GM12878 (cell line): ENCODE measurements at regions not wholly inside any gene's neighbourhood (a gene's known extent, or its start where the extent isn't known, plus 50 kb on each side); places are given as distances from the start of the nearest gene placed in this dataset.

Experiments used
- ATF2 ChIP-seq: IDR thresholded peaks from 2 replicates; pipeline ENCODE4 v1.6.1; 2012; ENCODE audit warnings: low read length, inconsistent platforms
- BHLHE40 ChIP-seq, 2 experiments: fragments of 450-650 bp in 1 of 2; IDR thresholded peaks; 2 replicates each; pipeline ENCODE4 v1.6.1; 2011 to 2017; ENCODE audit warnings: low read depth in 2 of 2, borderline replicate concordance in 1 of 2, improper control_type of control experiment in 1 of 2, low read length in 1 of 2, mild to moderate bottlenecking in 1 of 2
- BRCA1 ChIP-seq: IDR thresholded peaks from 2 replicates; pipeline ENCODE4 v1.6.1; 2011; ENCODE audit warnings: low read depth, low read length, improper control_type of control experiment
- CBX5 ChIP-seq: sonication (generic); IDR thresholded peaks from 2 replicates; pipeline ENCODE4 v1.6.1; 2016; ENCODE audit warnings: low read depth, moderate library complexity, mild to moderate bottlenecking, inconsistent platforms
- EP300 ChIP-seq, 2 experiments: fragments of 150-350 bp in 1 of 2; IDR thresholded peaks; 2 replicates each; pipeline ENCODE4 v1.6.1; 2011 to 2012; ENCODE audit warnings: low read depth in 2 of 2, low read length in 2 of 2, borderline replicate concordance in 1 of 2, improper control_type of control experiment in 1 of 2, inconsistent platforms in 1 of 2; ENCODE audit not compliant: control insufficient read depth in 1 of 2
- EZH2 ChIP-seq: IDR thresholded peaks from 2 replicates; pipeline ENCODE4 v1.6.1; 2012; ENCODE audit warnings: low read depth, mild to moderate bottlenecking, control low read depth, inconsistent platforms, low read length, borderline replicate concordance; ENCODE audit not compliant: control insufficient read depth
- HDAC2 ChIP-seq: fragments of 200-600 bp; sonication (generic); IDR thresholded peaks from 2 replicates; pipeline ENCODE4 v1.6.1; 2017
- IKZF1 ChIP-seq: fragments of 450-650 bp; conservative IDR thresholded peaks from 2 replicates; pipeline ENCODE4 v1.6.1; 2017; ENCODE audit warnings: antibody characterized with exemption, mild to moderate bottlenecking
- KAT2A ChIP-seq: conservative IDR thresholded peaks from 2 replicates; pipeline ENCODE4 v1.6.1; 2011; ENCODE audit warnings: low read depth, low read length; ENCODE audit not compliant: control insufficient read depth
- KDM1A ChIP-seq: fragments of 200-600 bp; sonication (generic); IDR thresholded peaks from 2 replicates; pipeline ENCODE4 v1.6.1; 2016; ENCODE audit warnings: borderline replicate concordance
- MEF2A ChIP-seq: IDR thresholded peaks from 2 replicates; pipeline ENCODE4 v1.6.1; 2011; ENCODE audit warnings: low read depth, mild to moderate bottlenecking, low read length, moderate library complexity; ENCODE audit not compliant: insufficient read depth
- MLLT1 ChIP-seq: fragments of 450-650 bp; IDR thresholded peaks from 2 replicates; pipeline ENCODE4 v1.6.1; 2016; ENCODE audit warnings: mild to moderate bottlenecking
- NBN ChIP-seq: fragments of 450-650 bp; IDR thresholded peaks from 2 replicates; pipeline ENCODE4 v1.6.1; 2016
- PML ChIP-seq: IDR thresholded peaks from 2 replicates; pipeline ENCODE4 v1.6.1; 2012; ENCODE audit warnings: low read length, inconsistent platforms
- POU2F2 ChIP-seq: IDR thresholded peaks from 3 replicates; pipeline ENCODE4 v1.6.1; 2011; ENCODE audit warnings: low read depth, mild to moderate bottlenecking, low read length, borderline replicate concordance
- RAD21 ChIP-seq: IDR thresholded peaks from 2 replicates; pipeline ENCODE4 v1.6.1; 2011; ENCODE audit warnings: mild to moderate bottlenecking, low read depth, low read length, moderate library complexity; ENCODE audit not compliant: insufficient read depth
- REST ChIP-seq: IDR thresholded peaks from 2 replicates; pipeline ENCODE4 v1.6.1; 2012; ENCODE audit warnings: mild to moderate bottlenecking, low read depth, low read length
- RUNX3 ChIP-seq: IDR thresholded peaks from 2 replicates; pipeline ENCODE4 v1.6.1; 2012; ENCODE audit warnings: low read length, inconsistent platforms
- TCF12 ChIP-seq: IDR thresholded peaks from 2 replicates; pipeline ENCODE4 v1.6.1; 2011; ENCODE audit warnings: low read depth, mild to moderate bottlenecking, low read length
- ZBED1 ChIP-seq: IDR thresholded peaks from 2 replicates; pipeline ENCODE4 v1.6.1; 2016; ENCODE audit warnings: borderline replicate concordance
- ZSCAN29 ChIP-seq: fragments of 450-650 bp; IDR thresholded peaks from 2 replicates; pipeline ENCODE4 v1.6.1; 2017; ENCODE audit warnings: mild to moderate bottlenecking, moderate library complexity
- ZZZ3 ChIP-seq: IDR thresholded peaks from 2 replicates; pipeline ENCODE4 v1.6.1; 2011; ENCODE audit warnings: low read depth; ENCODE audit not compliant: control insufficient read depth, insufficient read length
- TF ChIP-seq, protein P1 (sequence below): IDR thresholded peaks from 2 replicates; pipeline ENCODE4 v1.6.1; 2011; ENCODE audit warnings: low read depth, low read length, improper control_type of control experiment, borderline replicate concordance
- TF ChIP-seq, protein P2 (sequence below): IDR thresholded peaks from 2 replicates; pipeline ENCODE4 v1.6.1; 2012; ENCODE audit warnings: low read depth, low read length, improper control_type of control experiment

- TF ChIP-seq ZSCAN29, result no peak
- TF ChIP-seq PML, result 0 out of 2 replicates have a peak, but pooled peaks have one; percentile 12
- TF ChIP-seq RAD21, result peak; percentile 4; the same call in 1 of the 2 replicates
- 0 out of 3 replicates have a peak, but pooled peaks have one; percentile 49 for TF ChIP-seq POU2F2
- TF ChIP-seq KAT2A, result no peak
- TF ChIP-seq, protein P1, sequence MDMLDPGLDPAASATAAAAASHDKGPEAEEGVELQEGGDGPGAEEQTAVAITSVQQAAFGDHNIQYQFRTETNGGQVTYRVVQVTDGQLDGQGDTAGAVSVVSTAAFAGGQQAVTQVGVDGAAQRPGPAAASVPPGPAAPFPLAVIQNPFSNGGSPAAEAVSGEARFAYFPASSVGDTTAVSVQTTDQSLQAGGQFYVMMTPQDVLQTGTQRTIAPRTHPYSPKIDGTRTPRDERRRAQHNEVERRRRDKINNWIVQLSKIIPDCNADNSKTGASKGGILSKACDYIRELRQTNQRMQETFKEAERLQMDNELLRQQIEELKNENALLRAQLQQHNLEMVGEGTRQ, result no peak
- TF ChIP-seq MEF2A, result no peak
- no peak for TF ChIP-seq BHLHE40 (IDR thresholded peaks at IDR 0.05; ENCODE audit: borderline replicate concordance in 1 of 2, low read depth in 2 of 2, low read length in 1 of 2)
- TF ChIP-seq IKZF1, result peak; percentile 69
- TF ChIP-seq HDAC2, result no peak
- TF ChIP-seq ZBED1, result no peak
- no peak for TF ChIP-seq EZH2
- no peak for TF ChIP-seq TCF12
- TF ChIP-seq REST, result no peak
- no peak for TF ChIP-seq ZZZ3
- TF ChIP-seq, protein P2, sequence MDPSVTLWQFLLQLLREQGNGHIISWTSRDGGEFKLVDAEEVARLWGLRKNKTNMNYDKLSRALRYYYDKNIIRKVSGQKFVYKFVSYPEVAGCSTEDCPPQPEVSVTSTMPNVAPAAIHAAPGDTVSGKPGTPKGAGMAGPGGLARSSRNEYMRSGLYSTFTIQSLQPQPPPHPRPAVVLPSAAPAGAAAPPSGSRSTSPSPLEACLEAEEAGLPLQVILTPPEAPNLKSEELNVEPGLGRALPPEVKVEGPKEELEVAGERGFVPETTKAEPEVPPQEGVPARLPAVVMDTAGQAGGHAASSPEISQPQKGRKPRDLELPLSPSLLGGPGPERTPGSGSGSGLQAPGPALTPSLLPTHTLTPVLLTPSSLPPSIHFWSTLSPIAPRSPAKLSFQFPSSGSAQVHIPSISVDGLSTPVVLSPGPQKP, result no peak
- TF ChIP-seq KDM1A, result no peak
- TF ChIP-seq EP300 (IDR thresholded peaks at IDR 0.05; ENCODE audit: borderline replicate concordance in 1 of 2, control insufficient read depth in 1 of 2, low read depth in 2 of 2, low read length in 2 of 2), result peak in 1 of 2 experiments; percentile 53; a peak in 1 of 4 replicates
- no peak for TF ChIP-seq BRCA1
- TF ChIP-seq MLLT1, result no peak
- no peak for TF ChIP-seq CBX5
- TF ChIP-seq RUNX3, result peak; percentile 80
- TF ChIP-seq ATF2, result peak; percentile 59; the same call in 1 of the 2 replicates
- TF ChIP-seq NBN, result peak; percentile 50; the same call in 1 of the 2 replicates
These were observed 295.1 kb upstream of the PROK2 start (continued) for GRCh38 chr3:72080095-72080494.
